GM19351 (cell line): ENCODE measurements at regions not wholly inside any gene's neighbourhood (a gene's known extent, or its start where the extent isn't known, plus 50 kb on each side); places are given as distances from the start of the nearest gene placed in this dataset.

Source experiments
- ATAC-seq: cut with Tn5 transposase; IDR thresholded peaks from one replicate; pipeline ENCODE4 v1.9.1; 2021; ENCODE audit warnings: mild to moderate bottlenecking, moderate library complexity; ENCODE audit not compliant: unreplicated experiment

GRCh38 chr5:51748647-51749046 is 365.4 kb downstream of the ISL1 start:
- no peak for ATAC-seq
